Esophagus squamous epithelium (tissue), 5 donors: ENCODE measurements at regions not wholly inside any gene's neighbourhood (a gene's known extent, or its start where the extent isn't known, plus 50 kb on each side); places are given as distances from the start of the nearest gene placed in this dataset.

Experiments used
- DNase-seq: peaks from one replicate; lab custom pipeline; 2025; lab: John Stamatoyannopoulos, UW
- H3K27ac ChIP-seq, 4 donors: fragments of 200-600 bp; sonication (generic); one replicate each; pipeline ENCODE4 v1.5.1; 2016 to 2019; ENCODE audit warnings: mild to moderate bottlenecking in 1 of 4
- H3K27me3 ChIP-seq, 4 donors: fragments of 200-600 bp; sonication (generic); 1 replicate in 3 of 4; 2 replicates in 1 of 4; pipeline versions ENCODE4 v1.5.1 to v1.6.0; 2017 to 2021; ENCODE audit warnings: antibody characterized with exemption in 1 of 4
- H3K36me3 ChIP-seq, 3 donors: fragments of 200-600 bp; sonication (generic); one replicate each; pipeline ENCODE4 v1.5.1; 2016 to 2019
- H3K4me1 ChIP-seq, 3 donors: fragments of 200-600 bp; sonication (generic); one replicate each; pipeline ENCODE4 v1.5.1; 2017 to 2019
- H3K4me3 ChIP-seq, 4 donors: fragments of 200-600 bp; sonication (generic); 1 replicate in 3 of 4; 2 replicates in 1 of 4; pipeline ENCODE4 v1.5.1; 2016 to 2019; ENCODE audit warnings: mild to moderate bottlenecking in 2 of 4, moderate library complexity in 1 of 4
- H3K9me3 ChIP-seq, 3 donors: fragments of 200-600 bp; sonication (generic); one replicate each; pipeline ENCODE4 v1.5.1; 2016 to 2019
- CTCF ChIP-seq, 6 experiments: fragments of 450-650 bp in 4 of 6; fragments of 200-600 bp in 2 of 6; sonication (generic) in 2 of 6; IDR thresholded peaks; one replicate each; pipeline ENCODE4 v1.5.1; 2016 to 2019; ENCODE audit warnings: antibody characterized with exemption in 6 of 6, mild to moderate bottlenecking in 4 of 6, moderate library complexity in 4 of 6
- POLR2A ChIP-seq, 4 donors: fragments of 450-650 bp; IDR thresholded peaks; one replicate each; pipeline ENCODE4 v1.6.1; 2017; ENCODE audit warnings: antibody characterized with exemption in 4 of 4, mild to moderate bottlenecking in 4 of 4, moderate library complexity in 3 of 4
- WGBS, 2 donors: methylation state at CpG; one replicate each; pipeline ENCODE4 v1.1.5; 2018; 5-methylcytosine and 5-hydroxymethylcytosine counted together
- intact Hi-C: fragments of 100-400 bp; cut with DNase I; formaldehyde crosslinking; loops from one replicate; pipeline ENCODE4 v1.15.0; 2022
- donor health status: DM: yes; HTN: yes; CAD: no.

GRCh38 chr12:104895415-104895814 is 62.7 kb downstream of the SLC41A2 start:
- Histone ChIP-seq H3K27ac (no peak overlapping the region), H3K36me3 (no peaks in the 10 kb centered on the region), H3K4me1 (no peaks in the 10 kb centered on the region), H3K27me3 (no peaks in the 10 kb centered on the region), H3K9me3 (no peaks in the 10 kb centered on the region), H3K4me3 (no peak overlapping the region)
- 71 to 72% methylated on average over 2 of the region's 2 CpGs for WGBS, 2 donors
- no peak for DNase-seq
- no peak for TF ChIP-seq POLR2A (IDR thresholded peaks at IDR 0.05)
- TF ChIP-seq CTCF (IDR thresholded peaks at IDR 0.05): no peak
- intact Hi-C loops: no loop called here

- TF ChIP-seq CTCF (IDR thresholded peaks at IDR 0.05) (no peak), POLR2A (IDR thresholded peaks at IDR 0.05) (no peak)
Observed at GRCh38 chr12:104890476-104891096, 67.5 kb downstream of the SLC41A2 start.

GRCh38 chr12:104889735-104890134 is 68.4 kb downstream of the SLC41A2 start:
- no peak for DNase-seq
- Histone ChIP-seq H3K27ac (no peak overlapping the region), H3K27me3 (no peaks in the 10 kb centered on the region), H3K4me3 (no peak overlapping the region), H3K36me3 (no peaks in the 10 kb centered on the region), H3K4me1 (peaks cover 0 to 6% (median 0%) of the 10 kb centered on the region in 3 donors), H3K9me3 (no peaks in the 10 kb centered on the region)
- TF ChIP-seq POLR2A (IDR thresholded peaks at IDR 0.05) (no peak), CTCF (IDR thresholded peaks at IDR 0.05) (no peak)
- WGBS, 2 donors: 86 to 87% methylated on average over 1 of the region's 1 CpG
- intact Hi-C loops: no loop called here

More at GRCh38 chr12:104890476-104891096, 67.5 kb downstream of the SLC41A2 start:
- no peaks in the 10 kb centered on the region for H3K27me3 ChIP-seq
- no peak for DNase-seq
- no peak overlapping the region for H3K27ac ChIP-seq
- 77 to 89% methylated on average over 4 to 5 of the region's 5 CpGs for WGBS, 2 donors
- H3K36me3 ChIP-seq: no peaks in the 10 kb centered on the region
- intact Hi-C loops: no loop called here
- no peaks in the 10 kb centered on the region for H3K9me3 ChIP-seq
- H3K4me1 ChIP-seq: peaks cover 0 to 6% (median 0%) of the 10 kb centered on the region in 3 donors
- H3K4me3 ChIP-seq: no peak overlapping the region

GRCh38 chr12:104888892-104889291 is 69.2 kb downstream of the SLC41A2 start:
- intact Hi-C loops: no loop called here
- Histone ChIP-seq H3K9me3 (no peaks in the 10 kb centered on the region), H3K36me3 (no peaks in the 10 kb centered on the region), H3K4me1 (peaks cover 0 to 6% (median 0%) of the 10 kb centered on the region in 3 donors), H3K27ac (no peak overlapping the region), H3K27me3 (no peaks in the 10 kb centered on the region), H3K4me3 (no peak overlapping the region)
- TF ChIP-seq CTCF (IDR thresholded peaks at IDR 0.05) (no peak), POLR2A (IDR thresholded peaks at IDR 0.05) (no peak)
- DNase-seq: no peak

GRCh38 chr12:104888481-104888880 is 69.6 kb downstream of the SLC41A2 start:
- no peak for TF ChIP-seq POLR2A (IDR thresholded peaks at IDR 0.05)
- TF ChIP-seq CTCF (IDR thresholded peaks at IDR 0.05): no peak
- 75 to 87% methylated on average over 2 of the region's 2 CpGs for WGBS, 2 donors
- DNase-seq: no peak
- intact Hi-C loops: no loop called here
- Histone ChIP-seq H3K4me3 (no peak overlapping the region), H3K27ac (no peak overlapping the region), H3K4me1 (peaks cover 0 to 6% (median 0%) of the 10 kb centered on the region in 3 donors), H3K9me3 (no peaks in the 10 kb centered on the region), H3K36me3 (no peaks in the 10 kb centered on the region), H3K27me3 (no peaks in the 10 kb centered on the region)
